Aorta (tissue), 5 donors: ENCODE measurements at regions not wholly inside any gene's neighbourhood (a gene's known extent, or its start where the extent isn't known, plus 50 kb on each side); places are given as distances from the start of the nearest gene placed in this dataset.

Source experiments
- ATAC-seq: fragments of 200-7000 bp; cut with Tn5 transposase; one replicate; pipeline ENCODE4 v1.9.1; 2022; ENCODE audit warnings: moderate library complexity; ENCODE audit not compliant: low FRiP score
- DNase-seq, 2 donors: peaks; one replicate each; pipeline ENCODE4 v3.0.0-alpha.2; 2020
- H3K27ac ChIP-seq, 2 donors: one replicate each; pipeline ENCODE4 v1.5.1; 2013; ENCODE audit warnings: low read length in 2 of 2, mild to moderate bottlenecking in 2 of 2, moderate library complexity in 2 of 2, control low read depth in 1 of 2, inconsistent platforms in 1 of 2, low read depth in 1 of 2
- H3K27me3 ChIP-seq, 2 donors: one replicate each; pipeline ENCODE4 v1.6.1; 2013; ENCODE audit warnings: control low read depth in 1 of 2, low read length in 1 of 2, mild to moderate bottlenecking in 1 of 2, moderate library complexity in 1 of 2; ENCODE audit not compliant: insufficient read depth in 2 of 2, control insufficient read depth in 1 of 2
- H3K36me3 ChIP-seq, 2 donors: one replicate each; pipeline ENCODE4 v1.6.1; 2013; ENCODE audit warnings: control low read depth in 1 of 2, low read length in 1 of 2, mild to moderate bottlenecking in 1 of 2; ENCODE audit not compliant: insufficient read depth in 2 of 2, control insufficient read depth in 1 of 2
- H3K4me1 ChIP-seq, 2 donors: one replicate each; pipeline ENCODE4 v1.6.1; 2013; ENCODE audit warnings: low read length in 2 of 2, control low read depth in 1 of 2, mild to moderate bottlenecking in 1 of 2, moderate library complexity in 1 of 2; ENCODE audit not compliant: insufficient read depth in 2 of 2, control insufficient read depth in 1 of 2
- H3K4me3 ChIP-seq, 2 donors: one replicate each; pipeline ENCODE4 v1.5.1; 2013; ENCODE audit warnings: low read length in 2 of 2, control low read depth in 1 of 2, mild to moderate bottlenecking in 1 of 2
- H3K9me3 ChIP-seq: one replicate; pipeline ENCODE4 v1.6.1; 2013; ENCODE audit warnings: mild to moderate bottlenecking, low read length; ENCODE audit not compliant: control insufficient read depth
- WGBS, 2 donors: extraction: QIAGEN DNeasy Blood & Tissue Kit; methylation state at CpG; one replicate each; pipeline ENCODE4 v1.1.7; 2013; 5-methylcytosine and 5-hydroxymethylcytosine counted together
- intact Hi-C, 2 donors: fragments of 100-400 bp; cut with DNase I; formaldehyde crosslinking; loops; one replicate each; pipeline versions ENCODE4 v1.14.2 to v1.15.0; 2022
- donor health status: healthy with polysubstance abuse.
- donor health status: Bipolar disorder and iron deficiency.
- donor health status: DM: no; HTN: no; CAD: no.
- donor health status: DM: no; HTN: no; CAD: no.
- donor health status: DM: yes; HTN: yes; CAD: no.

DNA sequence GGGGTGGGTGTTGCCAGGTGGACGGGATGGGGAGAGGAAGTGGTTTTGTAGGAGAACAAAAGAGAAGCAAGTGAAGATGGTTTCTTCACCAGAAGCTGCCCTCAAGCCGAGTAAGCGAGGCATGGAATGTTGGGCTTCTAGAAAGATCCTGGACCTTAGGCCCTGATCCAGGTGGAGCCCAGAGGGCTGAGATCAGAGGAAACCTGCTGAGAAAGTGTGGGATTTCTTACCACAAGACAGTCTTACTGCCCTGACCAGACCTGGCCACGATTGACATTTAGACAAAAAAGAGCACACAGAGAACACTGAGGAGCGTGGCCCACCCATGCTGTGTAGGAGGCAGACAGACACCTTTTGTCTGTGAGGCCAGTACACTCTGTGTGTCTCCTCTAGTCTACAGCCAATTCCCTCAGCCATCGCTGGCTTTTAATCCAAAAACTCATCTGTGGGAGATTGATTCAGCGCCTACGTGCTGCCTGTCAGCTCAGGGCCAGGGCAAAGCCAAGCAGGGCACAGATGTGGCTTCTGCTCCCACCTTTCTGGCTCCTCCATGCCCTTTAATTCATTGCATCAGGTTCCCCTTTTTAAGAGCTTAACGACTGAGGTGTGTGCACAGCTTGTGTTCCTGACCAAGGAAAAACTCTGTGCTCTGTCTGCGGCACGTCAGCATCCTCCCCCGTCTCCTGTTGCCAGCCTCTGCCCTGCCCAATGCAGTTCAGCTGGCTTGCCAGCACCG, 123.3 kb downstream of the AKAP11 start:
- H3K4me3 ChIP-seq = no peak overlapping the region
- ATAC-seq (no peak), DNase-seq (no peak)
- H3K4me1 ChIP-seq = no peaks in the 10 kb centered on the region
- 82 to 85% methylated on average over 13 of the region's 13 CpGs for WGBS, 2 donors
- intact Hi-C loops = no loop called here
- no peak overlapping the region for H3K27ac ChIP-seq
- H3K9me3 ChIP-seq = peaks cover 2% of the 10 kb centered on the region
- H3K27me3 ChIP-seq = peaks cover 0 to 2% of the 10 kb centered on the region in 2 donors
- H3K36me3 ChIP-seq = no peaks in the 10 kb centered on the region

- Histone ChIP-seq H3K36me3 (no peaks in the 10 kb centered on the region), H3K27me3 (peaks cover 0 to 2% of the 10 kb centered on the region in 2 donors), H3K4me3 (no peak overlapping the region), H3K27ac (no peak overlapping the region), H3K9me3 (peaks cover 2% of the 10 kb centered on the region), H3K4me1 (no peaks in the 10 kb centered on the region)
- intact Hi-C loops = no loop called here
- ATAC-seq = no peak
- no peak for DNase-seq
- WGBS, 2 donors = 92 to 93% methylated on average over 9 of the region's 9 CpGs
Measured at GRCh38 chr13:42396501-42396900, 124.5 kb downstream of the AKAP11 start.

- Histone ChIP-seq H3K9me3 (peaks cover 2% of the 10 kb centered on the region), H3K27ac (no peak overlapping the region), H3K36me3 (no peaks in the 10 kb centered on the region), H3K4me3 (no peak overlapping the region), H3K4me1 (no peaks in the 10 kb centered on the region), H3K27me3 (peaks cover 0 to 2% of the 10 kb centered on the region in 2 donors)
- intact Hi-C loops = no loop called here
- DNase-seq = no peak
- WGBS, 2 donors = 84 to 90% methylated on average over 6 of the region's 6 CpGs
- no peak for ATAC-seq
Measured at GRCh38 chr13:42396901-42397655, 125.1 kb downstream of the AKAP11 start.

DNA sequence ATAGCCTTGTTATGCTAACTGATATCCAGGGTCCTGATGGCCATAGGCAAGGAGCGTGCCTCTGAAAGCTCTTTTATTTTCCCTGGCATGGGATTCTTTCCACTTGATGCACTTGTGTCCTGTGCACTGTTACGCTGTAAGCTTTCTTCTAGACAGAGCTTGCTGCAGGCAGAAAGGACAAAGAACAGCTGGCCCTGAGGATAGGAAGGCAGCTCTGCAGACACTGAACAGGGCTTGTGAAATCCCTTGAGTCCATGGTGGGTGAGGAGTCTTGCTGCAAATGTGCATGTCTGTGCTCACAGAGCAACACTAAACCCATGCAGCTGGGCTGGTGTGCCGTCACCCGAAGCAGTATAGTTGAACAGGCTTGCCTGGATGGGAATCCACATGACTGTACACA, 126.6 kb downstream of the AKAP11 start:
- Histone ChIP-seq H3K36me3 (no peaks in the 10 kb centered on the region), H3K27me3 (peaks cover 0 to 2% of the 10 kb centered on the region in 2 donors), H3K27ac (no peak overlapping the region), H3K9me3 (peaks cover 2% of the 10 kb centered on the region), H3K4me1 (no peaks in the 10 kb centered on the region), H3K4me3 (no peak overlapping the region)
- DNase-seq (no peak), ATAC-seq (no peak)
- 44 to 55% methylated on average over 4 of the region's 4 CpGs for WGBS, 2 donors
- intact Hi-C loops = no loop called here

GRCh38 chr13:42400188-42400833, 128.4 kb downstream of the AKAP11 start:
- intact Hi-C loops = no loop called here
- DNase-seq (no peak), ATAC-seq (no peak)
- no peaks in the 10 kb centered on the region for H3K36me3 ChIP-seq
- no peaks in the 10 kb centered on the region for H3K4me1 ChIP-seq
- no peak overlapping the region for H3K4me3 ChIP-seq
- no peak overlapping the region for H3K27ac ChIP-seq
- peaks cover 2% of the 10 kb centered on the region for H3K9me3 ChIP-seq
- WGBS, 2 donors = 78 to 79% methylated on average over 1 of the region's 1 CpG
- peaks cover 0 to 2% of the 10 kb centered on the region in 2 donors for H3K27me3 ChIP-seq

DNA sequence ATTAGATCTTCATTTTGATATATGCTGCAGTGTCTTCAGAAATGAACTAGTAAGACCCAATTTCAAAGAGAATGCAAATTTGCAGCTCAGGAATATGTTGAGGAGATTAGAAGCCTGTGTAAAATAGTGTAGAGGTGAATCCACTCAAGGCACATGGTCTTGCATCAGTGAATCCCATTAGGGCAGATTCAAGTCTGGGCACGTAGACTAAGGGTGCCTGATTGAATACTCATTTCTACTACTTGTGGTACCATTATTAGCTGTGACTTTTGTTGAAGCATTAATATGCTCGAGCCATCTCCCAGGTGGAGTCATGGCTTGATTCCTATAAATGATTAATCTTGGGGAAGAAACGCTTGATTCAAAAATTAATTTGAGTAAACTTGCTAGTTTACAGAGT, 129.4 kb downstream of the AKAP11 start:
- Histone ChIP-seq H3K36me3 (no peaks in the 10 kb centered on the region), H3K4me1 (no peaks in the 10 kb centered on the region), H3K9me3 (peaks cover 2% of the 10 kb centered on the region), H3K27me3 (peaks cover 0 to under 1% of the 10 kb centered on the region in 2 donors), H3K27ac (no peak overlapping the region), H3K4me3 (no peak overlapping the region)
- no peak for ATAC-seq
- DNase-seq = no peak
- intact Hi-C loops = no loop called here
- WGBS, 2 donors = 88 to 90% methylated on average over 3 of the region's 3 CpGs

GRCh38 chr13:42405665-42406390, 133.9 kb downstream of the AKAP11 start:
- Histone ChIP-seq H3K36me3 (no peaks in the 10 kb centered on the region), H3K4me3 (no peak overlapping the region), H3K27ac (no peak overlapping the region), H3K27me3 (no peaks in the 10 kb centered on the region), H3K9me3 (no peaks in the 10 kb centered on the region), H3K4me1 (no peaks in the 10 kb centered on the region)
- ATAC-seq (no peak), DNase-seq (no peak)
- 58 to 59% methylated on average over 9 of the region's 9 CpGs for WGBS, 2 donors
- intact Hi-C loops = no loop called here

DNA sequence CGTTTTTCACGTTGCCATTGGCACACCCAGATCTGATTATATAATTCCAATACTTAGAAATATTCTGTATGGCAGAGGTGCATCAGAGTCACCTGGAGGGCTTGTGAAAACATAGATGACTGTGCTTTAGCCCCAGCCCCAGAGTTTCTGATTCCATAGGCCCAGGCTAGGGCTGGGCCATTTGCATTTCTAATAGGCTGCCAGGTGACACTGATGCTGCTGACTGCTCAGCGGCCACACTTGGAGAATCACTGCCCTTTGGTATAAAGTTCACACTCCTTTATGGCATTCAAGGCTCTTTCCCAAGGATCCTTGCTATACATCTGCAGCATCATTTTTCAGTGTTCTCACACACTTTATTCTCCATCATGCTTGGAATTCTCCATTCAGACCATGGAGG, 137.1 kb downstream of the AKAP11 start:
- H3K4me1 ChIP-seq = no peaks in the 10 kb centered on the region
- no peak for ATAC-seq
- H3K9me3 ChIP-seq = no peaks in the 10 kb centered on the region
- H3K36me3 ChIP-seq = no peaks in the 10 kb centered on the region
- no peak overlapping the region for H3K4me3 ChIP-seq
- 76 to 83% methylated on average over 3 of the region's 3 CpGs for WGBS, 2 donors
- H3K27me3 ChIP-seq = no peaks in the 10 kb centered on the region
- DNase-seq = no peak
- intact Hi-C loops = no loop called here
- H3K27ac ChIP-seq = no peak overlapping the region
